ENCODE measurements at regions not wholly inside any gene's neighbourhood (a gene's known extent, or its start where the extent isn't known, plus 50 kb on each side); places are given as distances from the start of the nearest gene placed in this dataset.

DNA sequence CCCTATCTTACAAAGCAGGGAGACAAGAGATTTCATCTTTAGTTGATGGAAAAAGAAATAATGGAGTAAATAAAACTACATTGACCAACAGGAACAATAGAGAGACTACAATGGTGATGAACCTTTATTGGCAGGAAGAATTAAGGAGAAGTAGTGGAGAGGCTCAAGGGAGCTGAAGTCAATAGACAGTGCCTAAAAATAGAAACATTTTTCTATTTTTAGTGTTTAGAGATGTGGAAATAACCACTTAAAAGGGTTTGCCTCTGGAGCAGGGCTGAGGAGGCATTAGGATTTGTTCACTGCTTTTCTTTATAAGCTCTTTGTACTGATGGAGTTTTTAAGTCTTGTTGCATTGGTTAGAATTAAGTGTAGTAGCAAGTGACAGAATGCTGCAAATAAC is 98.4 kb upstream of the ERCC6L2 start:
- Histone ChIP-seq H3K27ac (no peak overlapping the region), H3K4me1 (no peaks in the 10 kb centered on the region), H3K27me3 (ENCODE audit: insufficient read depth in 3 of 3, low read length in 2 of 3) (peaks cover 0 to 18% (median 2%) of the 10 kb centered on the region in 3 donors), H3K36me3 (ENCODE audit: insufficient read depth in 1 of 2, low read depth in 1 of 2) (no peaks in the 10 kb centered on the region), H3K9me3 (no peaks in the 10 kb centered on the region), H3K4me3 (no peak overlapping the region)
- TF ChIP-seq, protein P1, sequence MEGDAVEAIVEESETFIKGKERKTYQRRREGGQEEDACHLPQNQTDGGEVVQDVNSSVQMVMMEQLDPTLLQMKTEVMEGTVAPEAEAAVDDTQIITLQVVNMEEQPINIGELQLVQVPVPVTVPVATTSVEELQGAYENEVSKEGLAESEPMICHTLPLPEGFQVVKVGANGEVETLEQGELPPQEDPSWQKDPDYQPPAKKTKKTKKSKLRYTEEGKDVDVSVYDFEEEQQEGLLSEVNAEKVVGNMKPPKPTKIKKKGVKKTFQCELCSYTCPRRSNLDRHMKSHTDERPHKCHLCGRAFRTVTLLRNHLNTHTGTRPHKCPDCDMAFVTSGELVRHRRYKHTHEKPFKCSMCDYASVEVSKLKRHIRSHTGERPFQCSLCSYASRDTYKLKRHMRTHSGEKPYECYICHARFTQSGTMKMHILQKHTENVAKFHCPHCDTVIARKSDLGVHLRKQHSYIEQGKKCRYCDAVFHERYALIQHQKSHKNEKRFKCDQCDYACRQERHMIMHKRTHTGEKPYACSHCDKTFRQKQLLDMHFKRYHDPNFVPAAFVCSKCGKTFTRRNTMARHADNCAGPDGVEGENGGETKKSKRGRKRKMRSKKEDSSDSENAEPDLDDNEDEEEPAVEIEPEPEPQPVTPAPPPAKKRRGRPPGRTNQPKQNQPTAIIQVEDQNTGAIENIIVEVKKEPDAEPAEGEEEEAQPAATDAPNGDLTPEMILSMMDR (IDR thresholded peaks at IDR 0.05) = no peak
- intact Hi-C loops (cut with DNase I) = no loop called here
- ATAC-seq (no peak), DNase-seq (no peak)

DNA sequence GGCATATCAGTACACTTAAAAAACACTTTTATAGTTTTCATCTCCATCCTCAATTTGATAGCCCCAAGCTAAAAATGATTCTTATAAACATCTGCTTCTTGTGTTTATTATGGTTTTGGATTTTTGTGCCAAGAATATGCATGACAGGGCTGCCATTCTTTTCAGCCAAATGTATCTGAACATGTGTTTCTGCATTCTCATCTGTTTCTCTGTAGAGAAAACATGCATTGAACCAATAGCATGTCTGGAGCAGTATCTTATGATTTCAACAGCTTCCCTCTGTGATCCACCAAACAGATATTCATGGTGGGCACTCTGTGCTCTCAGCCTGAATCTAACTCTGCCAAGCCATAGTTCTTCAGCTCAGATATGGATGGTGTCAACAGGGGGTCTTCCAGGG is 99.3 kb upstream of the ERCC6L2 start:
- no peak for ATAC-seq
- DNase-seq = no peak
- TF ChIP-seq, protein P1 (IDR thresholded peaks at IDR 0.05) = no peak
- Histone ChIP-seq H3K4me3 (no peak overlapping the region), H3K9me3 (no peaks in the 10 kb centered on the region), H3K36me3 (ENCODE audit: insufficient read depth in 1 of 2, low read depth in 1 of 2) (no peaks in the 10 kb centered on the region), H3K4me1 (no peaks in the 10 kb centered on the region), H3K27ac (no peak overlapping the region), H3K27me3 (ENCODE audit: insufficient read depth in 3 of 3, low read length in 2 of 3) (peaks cover 0 to 24% (median 5%) of the 10 kb centered on the region in 3 donors)
- intact Hi-C loops (cut with DNase I) = no loop called here

DNA sequence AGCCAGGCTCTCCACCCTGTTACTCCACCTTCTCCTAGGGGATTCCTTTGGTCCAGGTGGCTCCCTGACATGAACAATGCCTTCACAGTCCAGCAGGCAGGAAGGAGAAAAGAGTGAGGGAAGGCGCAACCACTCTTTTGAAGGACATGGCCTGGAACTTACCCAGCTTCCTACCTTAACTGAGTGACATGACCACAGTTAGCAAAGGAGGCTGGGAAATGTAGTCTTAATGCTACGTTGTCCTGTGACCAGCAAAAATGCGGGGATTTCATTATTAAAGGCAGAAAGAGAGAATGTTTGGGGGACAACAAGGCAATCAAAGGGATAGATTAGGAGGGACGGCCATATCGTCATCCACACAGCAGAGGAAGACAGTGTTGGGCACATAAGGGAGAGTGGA is 100.3 kb upstream of the ERCC6L2 start:
- 94 to 97% (median 97%) methylated on average over 5 of the region's 5 CpGs for WGBS, 3 donors
- no peaks in the 10 kb centered on the region for H3K36me3 ChIP-seq (ENCODE audit: insufficient read depth in 1 of 2, low read depth in 1 of 2)
- H3K4me3 ChIP-seq = no peak overlapping the region
- H3K9me3 ChIP-seq = no peaks in the 10 kb centered on the region
- no peaks in the 10 kb centered on the region for H3K4me1 ChIP-seq
- peaks cover 0 to 31% (median 5%) of the 10 kb centered on the region in 3 donors for H3K27me3 ChIP-seq (ENCODE audit: insufficient read depth in 3 of 3, low read length in 2 of 3)
- DNase-seq (no peak), ATAC-seq (no peak)
- TF ChIP-seq, protein P1 (IDR thresholded peaks at IDR 0.05) = no peak
- intact Hi-C loops (cut with DNase I) = no loop called here
- no peak overlapping the region for H3K27ac ChIP-seq

DNA sequence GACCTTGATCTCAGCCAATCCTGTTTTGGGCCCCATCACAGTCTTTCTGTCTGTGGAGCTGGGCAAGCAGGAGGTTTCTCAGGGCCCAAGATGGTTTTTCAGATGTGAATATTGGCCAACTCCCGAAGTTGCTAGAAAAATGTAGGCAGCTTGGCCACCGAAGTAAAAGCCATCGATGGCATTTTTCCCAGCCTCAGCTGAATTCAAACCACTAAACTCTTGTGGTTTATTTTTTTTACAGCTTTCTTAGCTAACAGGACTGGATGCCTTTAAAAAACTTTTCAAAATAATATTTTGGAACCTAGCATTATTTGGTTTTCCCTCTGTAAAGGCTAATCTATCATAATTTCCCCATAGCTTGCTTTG is 102.5 kb upstream of the ERCC6L2 start:
- no peaks in the 10 kb centered on the region for H3K9me3 ChIP-seq
- DNase-seq (no peak), ATAC-seq (no peak)
- H3K27ac ChIP-seq = no peak overlapping the region
- no peak overlapping the region for H3K4me3 ChIP-seq
- intact Hi-C loops (cut with DNase I) = no loop called here
- TF ChIP-seq, protein P1 (IDR thresholded peaks at IDR 0.05) = no peak
- H3K4me1 ChIP-seq = no peaks in the 10 kb centered on the region
- peaks cover 0 to 31% (median 5%) of the 10 kb centered on the region in 3 donors for H3K27me3 ChIP-seq (ENCODE audit: insufficient read depth in 3 of 3, low read length in 2 of 3)
- WGBS, 3 donors = 50 to 70% (median 64%) methylated on average over 3 of the region's 3 CpGs
- H3K36me3 ChIP-seq (ENCODE audit: insufficient read depth in 1 of 2, low read depth in 1 of 2) = no peaks in the 10 kb centered on the region

GRCh38 chr9:95772320-95773052 is 103.0 kb upstream of the ERCC6L2 start:
- WGBS, 3 donors = 48 to 56% (median 49%) methylated on average over 28 to 29 of the region's 29 CpGs

More at GRCh38 chr9:95772320-95773052, 103.0 kb upstream of the ERCC6L2 start:
- Histone ChIP-seq H3K4me3 (no peak overlapping the region), H3K27ac (no peak overlapping the region), H3K27me3 (ENCODE audit: insufficient read depth in 3 of 3, low read length in 2 of 3) (peaks cover 0 to 31% (median 5%) of the 10 kb centered on the region in 3 donors), H3K9me3 (no peaks in the 10 kb centered on the region), H3K36me3 (ENCODE audit: insufficient read depth in 1 of 2, low read depth in 1 of 2) (no peaks in the 10 kb centered on the region), H3K4me1 (no peaks in the 10 kb centered on the region)
- TF ChIP-seq, protein P1 (IDR thresholded peaks at IDR 0.05) = no peak
- DNase-seq (peak in 1 of 2 donors; percentile 30), ATAC-seq (peak in 2 of 4 donors; percentile 33 to 37)
- intact Hi-C loops (cut with DNase I) = no loop called here
